T-helper 1 cell treated with Interleukin-12 subunit alpha and Interleukin-12 subunit beta and Interleukin-4 antibody, amounts not matched to agents 30 ng/mL and 1 ng/mL, for 36 hours (primary cell): ENCODE measurements at regions not wholly inside any gene's neighbourhood (a gene's known extent, or its start where the extent isn't known, plus 50 kb on each side); places are given as distances from the start of the nearest gene placed in this dataset.
"Not testable (repeated sequence)": the region's sequence is repeated elsewhere in the genome, so short reads cannot be mapped to it uniquely, and the experiment has no call there.

Experiments
- intact Hi-C: fragments of 100-400 bp; cut with micrococcal nuclease; formaldehyde crosslinking; loops from one replicate; pipeline ENCODE4 v1.15.1; 2024

DNA sequence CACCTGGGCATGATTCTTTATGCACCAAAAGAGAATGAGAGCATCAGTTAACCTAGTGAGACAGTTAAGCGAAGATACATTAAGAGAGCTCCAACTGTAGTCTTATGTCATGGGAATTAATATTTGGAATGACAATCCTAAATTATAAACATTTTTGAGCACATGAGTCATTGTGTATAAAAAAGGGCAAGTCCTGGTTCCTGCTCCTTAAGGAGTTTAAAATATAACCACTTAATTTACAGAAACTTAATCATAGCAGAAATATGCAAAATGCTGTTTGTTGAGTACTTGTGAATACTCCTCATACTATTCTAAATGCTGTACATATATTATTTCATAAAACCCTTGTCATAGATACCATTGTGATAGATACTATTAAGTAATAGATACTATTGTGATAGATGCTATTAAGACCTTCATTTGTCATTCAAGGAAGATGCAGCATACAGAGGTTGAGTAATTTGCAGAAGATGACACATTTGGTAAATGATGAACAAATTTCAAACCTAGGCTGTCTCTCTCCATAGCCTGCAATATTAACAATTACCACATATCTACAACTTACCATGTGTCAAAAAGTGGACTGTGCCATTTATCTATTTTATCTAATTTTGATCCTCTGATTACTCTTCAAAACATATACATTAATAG, 301.0 kb downstream of the TBC1D4 start:
- intact Hi-C loops: no loop called here

DNA sequence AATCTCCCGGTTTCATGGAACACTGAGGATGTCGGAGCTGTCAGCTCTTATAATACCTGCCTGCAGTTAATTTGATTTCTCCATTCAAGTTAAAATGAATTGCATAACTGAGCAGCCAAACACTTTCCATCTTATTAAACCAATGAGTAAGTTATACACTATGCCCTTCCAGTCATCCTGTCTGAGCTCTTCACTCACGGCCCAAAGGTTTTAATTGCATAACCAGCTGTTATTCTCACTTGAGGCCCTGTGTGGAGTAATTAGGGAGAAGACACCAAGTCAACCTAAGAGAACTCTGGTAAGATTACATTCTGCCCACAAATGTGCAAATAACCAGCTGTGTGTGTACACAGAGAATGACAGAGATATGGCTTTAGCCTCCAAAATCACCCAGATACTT, 303.5 kb downstream of the TBC1D4 start:
- intact Hi-C loops: no loop called here

DNA sequence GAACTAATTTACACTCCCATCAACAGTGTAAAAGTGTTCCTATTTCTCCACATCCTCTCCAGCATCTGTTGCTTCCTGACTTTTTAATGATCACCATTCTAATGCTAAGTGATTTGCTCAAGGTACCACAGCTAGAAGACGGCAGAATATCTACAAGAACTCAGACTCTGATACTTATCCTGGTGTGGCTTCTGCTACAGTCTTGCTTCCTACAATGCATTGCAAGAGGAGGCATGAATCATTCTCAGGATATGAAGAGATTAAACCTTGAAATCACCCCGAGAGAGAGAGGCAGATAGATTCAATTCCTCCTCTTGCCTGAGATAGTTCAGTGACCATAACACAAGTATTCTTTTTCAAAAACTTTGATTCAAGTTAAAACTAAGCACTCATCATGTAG, 306.4 kb downstream of the TBC1D4 start:
- intact Hi-C loops: no loop called here

DNA sequence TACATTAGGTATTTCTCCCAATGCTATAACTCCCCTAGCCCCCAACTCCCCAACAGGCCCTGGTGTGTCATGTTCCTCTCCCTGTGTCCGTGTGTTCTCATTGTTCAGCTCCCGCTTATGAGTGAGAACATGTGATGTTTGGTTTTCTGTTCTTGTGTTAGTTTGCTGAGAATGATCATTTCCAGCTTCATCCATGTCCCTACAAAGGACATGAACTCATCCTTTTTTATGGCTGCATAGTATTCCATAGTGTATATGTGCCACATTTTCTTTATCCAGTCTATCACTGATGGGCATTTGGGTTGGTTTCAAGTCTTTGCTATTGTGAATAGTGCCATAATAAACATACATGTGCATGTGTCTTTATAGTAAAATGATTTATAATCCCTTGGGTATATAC, 306.9 kb downstream of the TBC1D4 start:
- intact Hi-C loops: not testable (repeated sequence)

DNA sequence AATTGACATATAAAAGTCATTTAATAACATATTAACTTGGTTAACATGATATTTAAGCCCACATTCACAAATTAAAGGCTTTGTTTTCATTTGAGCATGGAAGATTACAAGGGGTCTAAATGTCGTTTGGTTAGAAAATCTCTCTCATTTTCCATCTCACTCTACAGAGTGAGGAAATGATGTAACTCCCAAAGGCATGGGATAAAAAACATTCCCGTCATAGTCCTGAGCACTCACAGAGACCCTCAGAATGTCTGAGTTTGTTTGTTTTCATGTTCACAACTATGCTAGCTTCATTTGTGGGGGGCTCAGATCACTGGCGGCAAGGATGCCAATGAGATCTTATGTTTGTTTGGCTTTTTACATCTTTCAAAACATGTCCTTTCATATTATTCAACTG, 307.5 kb downstream of the TBC1D4 start:
- intact Hi-C loops: no loop called here

DNA sequence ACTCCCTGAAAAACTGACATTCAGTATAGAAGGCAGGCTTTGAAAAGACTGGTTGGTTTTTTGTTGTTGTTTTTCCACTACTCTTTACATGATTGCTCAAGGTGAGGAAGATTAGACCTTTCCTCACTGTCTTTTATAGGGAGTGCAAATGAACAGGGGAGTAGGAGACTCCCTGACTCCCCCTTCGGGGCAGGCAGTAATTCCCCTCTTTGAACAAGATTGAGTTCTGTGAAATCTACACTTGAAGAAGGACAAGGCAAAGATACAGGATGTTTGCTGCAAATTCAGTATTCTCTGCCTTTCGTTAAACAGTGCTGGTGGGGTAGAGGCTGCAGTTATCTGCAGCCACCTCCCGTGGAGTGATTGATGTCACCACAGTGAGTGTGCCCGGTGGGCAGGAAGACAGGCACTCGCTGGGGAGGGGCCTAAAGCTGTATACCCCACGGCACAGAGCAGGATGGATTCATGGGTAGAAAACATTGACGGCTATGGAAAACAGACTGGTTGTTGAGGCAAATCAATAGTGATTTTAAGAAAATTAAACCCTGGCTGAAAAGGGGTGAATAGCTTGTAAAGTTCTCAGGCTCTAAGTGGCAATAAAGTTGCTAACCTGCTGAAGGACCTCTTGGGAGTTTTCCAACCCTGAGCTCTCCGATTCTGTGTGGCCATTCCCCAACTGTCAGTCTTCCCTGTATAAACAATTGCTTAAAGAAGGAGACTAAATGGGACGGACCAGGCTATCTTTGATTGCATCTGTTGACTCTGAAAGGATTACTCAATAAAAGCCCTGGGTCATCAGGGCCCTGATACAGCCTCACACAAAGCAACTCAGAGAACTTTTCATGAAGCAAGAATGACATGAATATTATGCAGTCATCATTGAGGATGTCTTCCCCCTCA, 308.3 kb downstream of the TBC1D4 start:
- intact Hi-C loops: no loop called here

DNA sequence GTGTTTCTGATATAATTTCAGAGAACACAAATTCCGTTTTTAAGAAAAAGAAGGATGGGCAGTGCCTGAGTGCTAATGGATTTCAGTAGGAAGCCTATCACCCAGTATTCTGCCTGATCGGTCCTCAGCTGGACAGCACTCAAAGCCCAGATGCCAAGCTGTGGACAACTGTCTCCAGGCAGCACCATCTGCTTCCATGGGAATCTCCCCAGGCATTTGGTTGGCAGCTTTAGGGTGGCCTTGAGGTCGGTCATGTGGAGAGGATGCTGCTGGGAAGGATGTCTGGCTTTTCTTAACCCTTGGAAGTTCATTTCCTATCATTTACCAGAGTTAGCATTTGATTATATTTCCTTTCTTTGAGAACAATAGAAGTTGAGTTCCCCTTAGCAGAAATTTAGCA, 311.7 kb downstream of the TBC1D4 start:
- intact Hi-C loops: no loop called here

DNA sequence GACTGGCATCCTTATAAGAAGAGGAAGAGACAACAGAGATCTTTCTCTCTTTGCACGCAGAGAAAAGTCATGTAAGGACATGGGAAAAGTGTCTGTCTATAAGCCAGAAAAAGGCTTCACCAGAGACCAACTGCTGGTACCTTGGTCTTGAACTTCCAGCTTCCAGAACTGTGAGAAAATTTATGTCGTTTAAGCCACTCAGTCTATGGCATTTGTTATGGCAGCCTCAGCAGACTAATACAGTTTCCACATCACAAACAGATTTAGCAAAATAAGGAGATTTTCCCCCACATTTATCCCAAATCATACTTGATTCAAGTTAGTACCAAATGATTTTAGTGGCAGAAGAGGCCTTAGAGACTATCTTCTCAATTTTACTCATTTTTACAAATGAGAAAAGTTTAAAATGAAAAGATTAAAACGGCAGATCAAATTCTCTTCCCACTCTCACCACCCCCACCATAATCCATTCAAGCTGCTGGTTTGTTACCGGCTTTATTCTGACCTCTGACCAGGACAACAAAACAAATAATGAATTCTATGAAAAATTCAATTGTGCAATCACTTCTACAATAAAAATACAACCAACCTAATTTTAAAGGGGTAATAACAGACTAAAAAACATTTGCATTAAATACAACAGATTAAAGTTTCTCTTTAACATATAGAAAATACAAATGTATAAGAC, 316.3 kb downstream of the TBC1D4 start:
- intact Hi-C loops: no loop called here

DNA sequence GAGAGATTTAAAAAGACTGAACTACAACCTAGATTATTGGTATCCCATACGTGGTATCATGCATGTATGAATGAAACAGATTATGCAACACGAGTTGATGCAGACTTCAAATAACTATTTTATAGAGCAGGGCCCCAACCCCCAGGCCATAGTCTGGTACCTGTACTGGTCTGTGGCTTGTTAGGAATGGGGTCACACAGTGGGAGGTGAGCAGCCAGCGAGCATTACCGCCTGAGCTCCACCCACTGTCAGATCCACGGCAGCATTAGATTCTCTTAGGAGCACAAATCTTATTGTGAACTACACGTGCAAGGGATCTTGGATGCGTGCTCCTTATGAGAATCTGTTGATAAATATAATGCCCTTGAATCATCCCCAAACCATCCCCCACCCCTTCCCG, 320.2 kb downstream of the TBC1D4 start:
- intact Hi-C loops: no loop called here

DNA sequence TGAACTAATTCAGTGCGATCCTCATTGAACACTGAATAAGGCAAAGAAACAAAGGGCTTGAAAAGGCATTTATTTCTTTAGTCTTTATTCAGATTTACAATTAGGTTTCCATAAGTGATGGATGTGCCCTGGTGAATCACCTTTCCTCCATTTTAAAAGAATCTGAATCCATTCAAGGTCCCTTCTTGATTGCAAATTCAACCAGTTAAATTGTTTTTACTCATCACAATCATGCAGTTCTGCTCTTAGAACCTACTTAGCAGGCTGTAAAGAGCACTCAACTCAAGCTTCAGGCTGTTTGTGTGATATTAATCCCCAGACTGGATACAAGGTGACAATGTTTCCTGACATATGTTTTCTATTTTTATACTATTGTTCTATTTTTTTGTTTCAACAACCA, 321.0 kb downstream of the TBC1D4 start:
- intact Hi-C loops: no loop called here

DNA sequence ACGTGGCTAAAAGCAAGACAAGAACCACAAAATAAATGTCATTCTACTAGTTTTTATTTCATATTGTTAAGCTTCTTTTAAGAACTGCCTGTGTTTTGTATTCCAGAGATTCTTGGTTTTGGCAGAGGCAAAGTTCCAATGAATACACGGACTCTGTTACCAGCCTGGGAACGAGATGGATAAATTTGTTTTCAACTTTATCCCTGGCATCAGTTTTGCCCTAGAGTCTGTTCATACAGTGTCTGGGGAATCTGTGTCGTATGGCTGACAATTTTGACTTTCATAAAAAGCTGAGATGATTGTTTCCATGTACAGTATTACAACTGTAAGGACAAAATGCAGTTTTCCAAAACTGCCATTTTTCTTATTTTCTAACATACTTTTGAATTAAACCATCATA, 327.6 kb downstream of the TBC1D4 start:
- intact Hi-C loops: no loop called here

DNA sequence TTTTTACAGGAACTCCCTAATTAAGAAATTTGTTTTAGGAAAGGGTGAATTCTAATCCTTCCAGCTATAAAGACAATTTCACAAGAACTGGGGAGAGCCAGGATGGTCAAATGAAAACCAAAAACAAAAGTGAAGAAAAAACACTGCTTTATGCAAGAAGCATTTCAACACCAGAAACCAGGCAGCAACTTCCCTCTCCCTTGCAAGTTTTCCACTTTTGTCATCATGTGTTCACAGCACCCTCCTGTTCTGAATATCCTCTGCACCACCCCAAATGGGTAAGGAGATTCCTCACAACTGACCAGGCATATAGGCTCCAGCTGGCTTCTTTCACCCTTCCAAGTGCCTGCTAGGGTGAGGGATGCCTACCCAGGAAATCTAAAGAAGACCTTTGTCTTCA, 328.1 kb downstream of the TBC1D4 start:
- intact Hi-C loops: no loop called here

DNA sequence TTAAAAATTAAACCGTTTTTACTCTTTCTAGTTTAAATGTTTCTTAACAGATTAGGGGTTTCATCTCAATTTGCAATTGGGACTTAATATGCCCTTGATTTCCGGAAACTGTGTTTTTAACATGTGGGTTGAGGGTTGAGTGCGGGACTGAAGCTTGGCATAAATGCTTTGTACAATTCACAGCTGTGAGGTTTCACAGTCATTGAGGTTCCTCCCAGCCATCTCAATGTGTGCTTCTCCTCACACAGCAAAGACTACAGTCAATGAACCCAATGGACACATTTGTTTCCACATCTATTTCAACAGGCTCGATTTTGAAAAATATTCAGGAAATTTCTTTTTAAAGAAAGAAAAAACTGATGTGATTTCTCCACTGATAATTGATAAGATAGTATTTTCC, 328.6 kb downstream of the TBC1D4 start:
- intact Hi-C loops: no loop called here

DNA sequence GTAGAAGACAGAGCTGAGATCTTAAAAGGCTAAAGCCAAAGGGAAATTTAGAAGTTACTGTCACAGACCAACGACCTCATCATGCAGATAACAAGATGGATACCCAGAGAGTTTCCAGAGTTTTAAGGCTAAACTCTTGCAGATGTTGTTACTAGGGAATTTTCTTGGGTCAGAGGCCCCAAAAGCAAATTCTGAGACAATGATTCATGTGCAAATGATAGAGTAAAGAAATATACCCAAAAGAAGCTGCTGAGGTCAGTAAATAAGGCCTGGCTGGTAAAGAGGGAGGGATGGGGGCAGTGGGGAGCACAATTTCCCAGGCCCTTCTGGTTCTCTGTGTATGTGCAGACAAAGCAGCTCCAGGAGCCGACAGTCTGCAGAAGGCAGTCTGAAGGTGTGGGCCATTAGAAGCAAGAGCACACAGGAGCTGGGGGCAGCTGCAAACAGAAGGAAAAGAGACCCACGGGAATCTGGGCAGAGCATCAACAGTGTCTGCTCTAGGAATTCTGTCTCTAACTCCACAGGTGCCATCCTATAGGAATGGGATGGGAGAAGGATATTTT, 330.8 kb downstream of the TBC1D4 start:
- intact Hi-C loops: no loop called here

DNA sequence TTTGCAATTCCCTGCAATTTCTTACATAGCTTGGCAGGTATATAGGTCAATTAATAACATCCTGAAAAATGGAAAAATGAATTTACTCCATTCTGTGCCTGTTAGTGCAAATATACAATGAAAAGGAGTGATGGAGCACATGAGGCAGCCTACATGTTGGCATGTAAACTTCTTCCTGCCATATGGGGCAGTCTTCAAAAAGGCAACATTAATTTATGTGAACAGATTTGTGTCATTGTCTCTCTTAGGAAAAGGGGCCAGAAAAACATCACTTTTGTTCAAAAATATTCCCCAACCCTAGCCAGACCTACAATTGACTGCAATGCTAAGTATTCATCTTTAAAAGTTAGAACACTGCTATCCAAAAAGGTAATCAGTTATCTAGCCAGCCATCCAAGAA, 332.2 kb downstream of the TBC1D4 start:
- intact Hi-C loops: no loop called here

DNA sequence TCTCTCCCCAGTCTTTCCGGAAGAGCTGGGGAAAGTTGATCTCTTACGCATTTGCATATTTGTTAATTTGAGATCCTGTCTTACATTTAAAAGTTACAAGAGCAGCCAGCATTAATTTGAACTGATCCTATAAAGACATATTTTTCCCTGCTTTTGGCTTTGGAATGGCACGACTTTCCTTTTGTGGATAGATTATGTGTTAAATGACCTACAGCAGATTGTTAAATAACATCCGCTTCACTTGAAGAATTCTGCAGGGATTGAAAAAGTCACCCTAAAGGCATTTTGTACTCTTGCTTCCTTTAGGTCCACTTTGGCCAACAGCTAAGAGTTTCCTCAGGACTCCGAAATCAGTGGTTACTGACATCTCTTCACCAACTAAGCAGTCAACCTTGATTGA, 334.0 kb downstream of the TBC1D4 start:
- intact Hi-C loops: no loop called here

DNA sequence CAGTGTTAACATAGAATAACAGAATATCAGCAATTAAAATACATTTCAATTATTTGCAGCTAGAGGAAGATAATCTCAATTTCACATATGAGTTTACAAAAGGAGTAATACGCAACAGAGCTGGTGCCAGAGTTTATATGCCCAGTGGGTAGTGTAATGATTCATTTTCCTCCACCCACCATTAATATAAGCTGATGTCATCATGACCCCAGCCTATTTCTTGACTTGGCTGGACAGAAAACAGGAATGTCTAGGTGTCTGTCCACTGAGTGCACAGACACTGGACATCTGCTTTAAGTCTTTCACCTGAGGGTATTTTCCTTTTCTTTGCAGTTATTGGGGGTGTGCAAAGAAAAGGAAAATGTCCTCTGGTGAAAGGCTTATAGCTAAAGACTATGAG, 335.5 kb downstream of the TBC1D4 start:
- intact Hi-C loops: no loop called here

DNA sequence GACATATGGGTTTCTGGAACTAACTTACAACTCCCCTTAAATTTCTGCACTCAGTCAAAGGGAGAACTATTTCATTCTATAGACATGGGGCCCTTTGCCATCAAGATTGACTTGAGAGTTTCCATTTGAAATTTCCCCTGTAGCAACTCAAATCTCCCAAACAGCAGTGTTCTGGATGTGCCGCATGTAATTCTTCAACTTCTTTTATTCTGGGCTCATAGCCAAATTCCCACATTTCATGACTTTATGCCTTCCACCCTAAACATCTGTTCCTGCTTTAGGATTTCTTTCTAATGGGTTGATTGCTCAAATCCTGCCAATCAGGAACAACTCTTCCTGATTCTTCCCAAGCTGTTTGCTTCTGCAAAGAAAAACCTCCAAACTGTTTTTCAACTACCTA, 336.0 kb downstream of the TBC1D4 start:
- intact Hi-C loops: no loop called here

DNA sequence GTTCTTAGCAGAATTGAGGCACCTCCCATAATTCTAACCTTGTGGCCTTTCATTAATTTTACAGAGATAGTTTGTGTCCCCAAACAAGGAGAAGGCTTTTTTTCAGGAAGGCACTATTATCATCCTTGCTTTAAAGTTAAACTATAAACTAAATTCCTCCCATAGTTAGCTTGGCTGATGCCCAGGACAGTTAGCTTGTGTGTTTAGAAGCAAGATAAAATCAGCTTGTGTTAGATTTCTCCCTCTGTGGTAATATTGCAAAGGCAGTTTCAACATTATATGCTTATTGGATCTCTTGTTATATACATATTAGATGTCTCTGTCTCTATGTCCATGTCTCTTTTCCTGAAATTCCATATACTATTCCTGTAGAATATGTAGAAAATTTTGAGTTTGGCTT, 342.7 kb downstream of the TBC1D4 start:
- intact Hi-C loops: no loop called here

DNA sequence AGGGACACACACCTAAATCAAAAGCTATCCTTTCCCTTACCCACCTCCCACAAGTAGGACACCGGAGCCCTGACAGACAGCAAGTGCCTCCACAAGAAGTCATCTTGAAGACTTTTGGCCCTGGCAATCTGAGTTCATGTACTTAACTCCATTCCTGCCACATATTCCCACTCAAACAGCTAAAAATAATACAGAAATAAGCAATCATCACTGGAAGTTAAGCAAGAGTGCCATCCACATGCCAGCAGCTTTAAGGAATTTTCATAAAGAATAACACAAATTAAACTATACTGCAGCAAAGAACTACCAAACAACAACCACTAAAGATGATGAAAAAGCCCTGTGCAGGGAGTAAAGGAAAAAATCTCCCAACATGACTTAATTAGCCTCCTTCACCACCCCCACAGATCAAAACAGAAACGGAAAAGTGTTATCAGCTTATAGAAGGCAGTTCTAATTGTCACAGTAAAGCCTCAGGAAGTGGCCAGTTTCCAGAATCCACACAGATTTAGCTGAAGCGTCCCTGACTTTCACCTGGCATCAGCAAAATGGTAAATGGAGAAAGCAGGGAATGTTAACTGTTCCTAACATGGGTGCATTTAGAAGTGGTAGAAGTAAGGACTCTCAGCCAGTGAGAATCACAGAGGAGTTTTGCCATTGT, 343.9 kb downstream of the TBC1D4 start:
- intact Hi-C loops: no loop called here

DNA sequence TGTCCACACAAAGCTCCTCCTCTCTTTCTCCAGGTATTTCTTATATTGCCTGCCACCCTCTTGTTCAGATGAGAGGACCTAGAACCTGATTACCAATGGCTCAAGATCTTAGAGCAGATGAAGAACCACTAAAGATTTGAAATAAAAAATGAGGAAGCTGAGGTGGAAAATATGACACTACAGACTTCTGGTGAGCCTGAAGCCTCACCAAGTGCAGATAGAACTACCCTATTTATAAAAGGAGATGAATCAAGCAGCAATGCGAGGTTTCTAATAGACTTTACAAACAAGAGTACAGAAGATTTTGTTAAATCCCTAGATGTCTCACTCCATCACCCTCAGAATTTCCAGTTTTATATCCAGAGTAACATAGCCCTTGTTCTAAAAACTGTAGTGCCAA, 345.8 kb downstream of the TBC1D4 start:
- intact Hi-C loops: no loop called here
